HepG2 (cell line): ENCODE measurements at regions not wholly inside any gene's neighbourhood (a gene's known extent, or its start where the extent isn't known, plus 50 kb on each side); places are given as distances from the start of the nearest gene placed in this dataset.

ENCODE experiments used
- ATAC-seq: fragments of 200-7000 bp; cut with Tn5 transposase; 3 replicates; pipeline ENCODE4 v1.9.1; 2020; ENCODE audit warnings: mild to moderate bottlenecking, moderate library complexity
- BruUV-seq: library from RNA; stranded (reverse); fragments of 400-500 nt; replicated peaks from 2 replicates; lab custom pipeline; 2021; lab: Mats Ljungman, UMichigan
- CTCF ChIA-PET: fragments of 300-600 bp; formaldehyde crosslinking; extraction: SDS; loops from one replicate; lab custom pipeline; 2021; ENCODE audit warnings: low total read pairs, inconsistent platforms, low intra/inter-chr PET ratio; lab: Yijun Ruan, JAX
- POLR2A ChIA-PET: fragments of 350-600 bp; sonication (Branson Sonifier 250); formaldehyde crosslinking; loops from one replicate; lab custom pipeline; 2020; ENCODE audit warnings: antibody characterized with exemption, inconsistent platforms; lab: Yijun Ruan, JAX
- DNase-seq: peaks from one replicate; pipeline ENCODE4 v3.0.0-alpha.2; 2015; ENCODE audit warnings: low spot score
- FAIRE-seq: peaks from 3 replicates; lab custom pipeline; 2011; peaks lifted over from hg19 to GRCh38; lab: Jason Lieb, UNC
- H2AFZ ChIP-seq: one replicate; pipeline ENCODE4 v1.6.1; 2011; ENCODE audit warnings: low read length, inconsistent platforms
- H3K27ac ChIP-seq: fragments of 300-600 bp; 3 replicates; pipeline ENCODE4 v1.8.0; 2011; ENCODE audit warnings: mixed run types, mild to moderate bottlenecking, mixed read lengths, low read length, inconsistent platforms; ENCODE audit not compliant: insufficient read depth; ENCODE audit errors: extremely low read length
- H3K27me3 ChIP-seq, 2 experiments: fragments of 200-600 bp in 1 of 2; 2 replicates in 1 of 2; 3 replicates in 1 of 2; pipeline versions ENCODE4 v1.6.0 to v1.8.0; 2011; ENCODE audit warnings: low read length in 2 of 2, mild to moderate bottlenecking in 2 of 2, moderate library complexity in 2 of 2, inconsistent platforms in 1 of 2; ENCODE audit not compliant: insufficient read depth in 2 of 2, control insufficient read depth in 1 of 2
- H3K36me3 ChIP-seq, 2 experiments: fragments of 200-600 bp in 1 of 2; replicated peaks in 1 of 2; 2 replicates in 1 of 2; 3 replicates in 1 of 2; pipeline versions ENCODE4 v1.5.1 to v1.8.0; 2011; ENCODE audit warnings: low read length in 2 of 2, inconsistent platforms in 1 of 2; ENCODE audit not compliant: insufficient read depth in 2 of 2, control insufficient read depth in 1 of 2
- H3K4me1 ChIP-seq: 2 replicates; pipeline ENCODE4 v1.5.1; 2012; ENCODE audit warnings: low read length, inconsistent platforms; ENCODE audit not compliant: insufficient read depth
- H3K4me2 ChIP-seq: 2 replicates; pipeline ENCODE4 v1.6.0; 2011; ENCODE audit warnings: low read depth, low read length, inconsistent platforms
- H3K4me3 ChIP-seq, 3 experiments: fragments of 200-600 bp in 1 of 3; sonication (generic), shearing (Covaris generic) in 1 of 3; replicated peaks in 1 of 3; 2 replicates each; pipeline ENCODE4 v1.5.1; 2011 to 2016; ENCODE audit warnings: low read length in 3 of 3, inconsistent platforms in 2 of 3, low read depth in 2 of 3, mild to moderate bottlenecking in 2 of 3, control low read depth in 1 of 3, mixed read lengths in 1 of 3; ENCODE audit not compliant: insufficient read depth in 1 of 3
- H3K79me2 ChIP-seq: one replicate; pipeline ENCODE4 v1.6.1; 2011; ENCODE audit warnings: low read length, inconsistent platforms; ENCODE audit not compliant: insufficient read depth
- H3K9ac ChIP-seq: 2 replicates; pipeline ENCODE4 v1.6.0; 2011; ENCODE audit warnings: mild to moderate bottlenecking, low read depth, low read length, inconsistent platforms; ENCODE audit not compliant: insufficient read depth
- H3K9me3 ChIP-seq: 2 replicates; pipeline ENCODE4 v1.5.1; 2012; ENCODE audit warnings: mild to moderate bottlenecking, low read length
- H4K20me1 ChIP-seq: 2 replicates; pipeline ENCODE4 v1.6.0; 2011; ENCODE audit warnings: inconsistent platforms, mild to moderate bottlenecking, low read length, moderate library complexity; ENCODE audit not compliant: insufficient read depth
- E2F2 ChIP-seq: sonication (generic); formaldehyde crosslinking; IDR thresholded peaks from 2 replicates; pipeline ENCODE4 v1.4.0; 2020; ENCODE audit warnings: missing genetic modification reagents, borderline replicate concordance
- FOSL2 ChIP-seq: sonication (generic); formaldehyde crosslinking; IDR thresholded peaks from 2 replicates; pipeline ENCODE4 v1.4.0; 2020; ENCODE audit warnings: missing genetic modification reagents
- HBP1 ChIP-seq: IDR thresholded peaks from 2 replicates; pipeline ENCODE4 v1.6.1; 2016; ENCODE audit warnings: low read depth, control low read depth
- KDM5B ChIP-seq: sonication (generic); formaldehyde crosslinking; IDR thresholded peaks from 2 replicates; pipeline ENCODE4 v1.4.0; 2020; ENCODE audit warnings: missing genetic modification reagents, mild to moderate bottlenecking, borderline replicate concordance
- MXD1 ChIP-seq: sonication (generic); formaldehyde crosslinking; IDR thresholded peaks from 2 replicates; pipeline ENCODE4 v1.4.0; 2020; ENCODE audit warnings: mild to moderate bottlenecking, missing genetic modification reagents
- MXD3 ChIP-seq: IDR thresholded peaks from 2 replicates; pipeline ENCODE4 v1.6.1; 2016; ENCODE audit warnings: mild to moderate bottlenecking, missing biosample characterization, missing genetic modification reagents
- MXI1 ChIP-seq: IDR thresholded peaks from 3 replicates; pipeline ENCODE4 v1.6.1; 2012; ENCODE audit warnings: low read depth, low read length, inconsistent platforms, borderline replicate concordance
- SUZ12 ChIP-seq: fragments of 150-350 bp; IDR thresholded peaks from 2 replicates; pipeline ENCODE4 v1.6.1; 2014; ENCODE audit warnings: low read depth, low read length
- THAP9 ChIP-seq: sonication (generic); formaldehyde crosslinking; IDR thresholded peaks from 2 replicates; pipeline ENCODE4; 2020; ENCODE audit warnings: missing genetic modification reagents, mild to moderate bottlenecking, borderline replicate concordance
- ZBTB4 ChIP-seq: sonication (generic); formaldehyde crosslinking; IDR thresholded peaks from 2 replicates; pipeline ENCODE4 v1.4.0; 2020; ENCODE audit warnings: missing genetic modification reagents, mild to moderate bottlenecking, borderline replicate concordance
- ZC3H4 ChIP-seq: sonication (generic); formaldehyde crosslinking; IDR thresholded peaks from 2 replicates; pipeline ENCODE4 v1.4.0; 2020; ENCODE audit warnings: missing genetic modification reagents, borderline replicate concordance
- ZNF3 ChIP-seq: IDR thresholded peaks from 2 replicates; pipeline ENCODE4 v1.7.0; 2017; ENCODE audit warnings: inconsistent platforms
- ZNF446 ChIP-seq: sonication (generic); formaldehyde crosslinking; IDR thresholded peaks from 2 replicates; pipeline ENCODE4 v1.5.0; 2020; ENCODE audit warnings: mild to moderate bottlenecking, missing genetic modification reagents
- WGBS: methylation state at CpG from one replicate; pipeline ENCODE4 v1.1.6; 2017; ENCODE audit warnings: low lambda C conversion rate; 5-methylcytosine and 5-hydroxymethylcytosine counted together
- in situ Hi-C: cut with HindIII; loops from 2 replicates; pipeline ENCODE4 v1.10.0; 2017; ENCODE audit warnings: low pct_unique_long_range_greater_than_20kb; ENCODE audit not compliant: extremely low pct_ligation_motif_present
- intact Hi-C: fragments of 100-400 bp; cut with micrococcal nuclease; formaldehyde crosslinking; loops from one replicate; pipeline ENCODE4 v1.10.0; 2022; ENCODE audit not compliant: unreplicated experiment

- WGBS, result 61% methylated on average over 11 of the region's 13 CpGs
- no peak for FAIRE-seq
- Histone ChIP-seq H3K27ac (no peak overlapping the region), H3K27me3 (no peaks in the 10 kb centered on the region; a peak in 1 of 5 replicates), H3K9ac (no peak overlapping the region), H3K9me3 (no peaks in the 10 kb centered on the region), H3K4me1 (no peaks in the 10 kb centered on the region), H3K36me3 (no peaks in the 10 kb centered on the region), H3K4me2 (no peak overlapping the region), H4K20me1 (no peaks in the 10 kb centered on the region), H2AFZ (no peak overlapping the region), H3K4me3 (no peak overlapping the region), H3K79me2 (no peaks in the 10 kb centered on the region)
- ChIA-PET POLR2A (no interaction called here), CTCF (no interaction called here)
- no peak for TF ChIP-seq E2F2 (CRISPR knock-in tag)
- no peak for TF ChIP-seq HBP1
- no peak for TF ChIP-seq FOSL2
- no peak for TF ChIP-seq KDM5B (CRISPR knock-in tag)
- no peak for TF ChIP-seq MXD1 (CRISPR knock-in tag)
- TF ChIP-seq ZNF3 (CRISPR knock-in tag), result no peak
- TF ChIP-seq THAP9 (CRISPR knock-in tag), result no peak
- TF ChIP-seq MXD3, result no peak
- TF ChIP-seq ZBTB4 (CRISPR knock-in tag), result no peak
- TF ChIP-seq MXI1, result no peak
- TF ChIP-seq ZNF446 (CRISPR knock-in tag), result no peak
- no peak for TF ChIP-seq ZC3H4 (CRISPR knock-in tag)
- no peak for TF ChIP-seq SUZ12
- in situ Hi-C loops (loop anchor here (25.0 kb wide), 1 partner anchor 502 kb away; no protein-coding TSS in a partner anchor), intact Hi-C loops (no loop called here)
- no peak for ATAC-seq
- no TSS peak for BruUV-seq
- no peak for DNase-seq
Observed at GRCh38 chr15:98413933-98414546, 234.3 kb upstream of the IGF1R start.
